ENCODE measurements at regions not wholly inside any gene's neighbourhood (a gene's known extent, or its start where the extent isn't known, plus 50 kb on each side); places are given as distances from the start of the nearest gene placed in this dataset.

DNA sequence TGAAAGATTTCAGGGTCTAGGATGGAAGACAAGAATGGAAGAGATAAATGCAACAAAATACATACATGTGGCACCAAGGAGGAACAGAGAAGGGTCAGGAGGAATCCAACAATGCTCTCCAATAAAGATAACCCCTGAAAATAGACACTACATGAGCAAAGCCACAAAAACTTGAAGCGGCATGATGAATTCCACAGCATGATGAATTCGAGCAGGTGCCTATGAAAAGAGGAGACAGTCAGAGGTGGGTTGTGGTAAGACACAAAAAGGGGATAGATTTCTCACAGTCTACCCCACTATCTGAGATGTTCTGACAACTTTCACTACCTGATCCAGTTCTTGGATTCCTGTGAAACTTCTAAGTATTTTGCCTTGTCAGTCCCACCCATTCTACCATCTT is 81.5 kb upstream of the PAPPA start:
- TF ChIP-seq, protein P1, sequence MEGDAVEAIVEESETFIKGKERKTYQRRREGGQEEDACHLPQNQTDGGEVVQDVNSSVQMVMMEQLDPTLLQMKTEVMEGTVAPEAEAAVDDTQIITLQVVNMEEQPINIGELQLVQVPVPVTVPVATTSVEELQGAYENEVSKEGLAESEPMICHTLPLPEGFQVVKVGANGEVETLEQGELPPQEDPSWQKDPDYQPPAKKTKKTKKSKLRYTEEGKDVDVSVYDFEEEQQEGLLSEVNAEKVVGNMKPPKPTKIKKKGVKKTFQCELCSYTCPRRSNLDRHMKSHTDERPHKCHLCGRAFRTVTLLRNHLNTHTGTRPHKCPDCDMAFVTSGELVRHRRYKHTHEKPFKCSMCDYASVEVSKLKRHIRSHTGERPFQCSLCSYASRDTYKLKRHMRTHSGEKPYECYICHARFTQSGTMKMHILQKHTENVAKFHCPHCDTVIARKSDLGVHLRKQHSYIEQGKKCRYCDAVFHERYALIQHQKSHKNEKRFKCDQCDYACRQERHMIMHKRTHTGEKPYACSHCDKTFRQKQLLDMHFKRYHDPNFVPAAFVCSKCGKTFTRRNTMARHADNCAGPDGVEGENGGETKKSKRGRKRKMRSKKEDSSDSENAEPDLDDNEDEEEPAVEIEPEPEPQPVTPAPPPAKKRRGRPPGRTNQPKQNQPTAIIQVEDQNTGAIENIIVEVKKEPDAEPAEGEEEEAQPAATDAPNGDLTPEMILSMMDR (IDR thresholded peaks at IDR 0.05; ENCODE audit: insufficient read depth, low read length, poor library complexity, severe bottlenecking) = no peak
- TF ChIP-seq EZH2phosphoT487 (conservative IDR thresholded peaks at IDR 0.05; ENCODE audit: low read length) = no peak
